ENCODE measurements at regions not wholly inside any gene's neighbourhood (a gene's known extent, or its start where the extent isn't known, plus 50 kb on each side); places are given as distances from the start of the nearest gene placed in this dataset.

- no peak overlapping the region for H3K4me3 ChIP-seq (replicated peaks; ENCODE audit: low read depth, low read length)
- no peaks in the 10 kb centered on the region for H3K27me3 ChIP-seq (replicated peaks; ENCODE audit: control insufficient read depth, insufficient read depth, low read length)
- no peaks in the 10 kb centered on the region for H3K36me3 ChIP-seq (ENCODE audit: control insufficient read depth, insufficient read depth, low read length)
- DNase-seq (ENCODE audit: extremely low read depth, insufficient read length) = no peak
- TF ChIP-seq CTCF (IDR thresholded peaks at IDR 0.05; ENCODE audit: insufficient read depth, low read length, poor library complexity, severe bottlenecking) = no peak
These were observed 92.4 kb upstream of the CEP85L start for GRCh38 chr6:118743746-118744145.

- Histone ChIP-seq H3K4me3 (replicated peaks; ENCODE audit: low read depth, low read length) (no peak overlapping the region), H3K36me3 (ENCODE audit: control insufficient read depth, insufficient read depth, low read length) (no peaks in the 10 kb centered on the region), H3K27me3 (replicated peaks; ENCODE audit: control insufficient read depth, insufficient read depth, low read length) (no peaks in the 10 kb centered on the region; the same call in 1 of the 2 replicates)
- TF ChIP-seq CTCF (IDR thresholded peaks at IDR 0.05; ENCODE audit: insufficient read depth, low read length, poor library complexity, severe bottlenecking) = no peak
- DNase-seq (ENCODE audit: extremely low read depth, insufficient read length) = no peak
These were observed 89.0 kb upstream of the CEP85L start for GRCh38 chr6:118740372-118740771.

- H3K4me3 ChIP-seq (replicated peaks; ENCODE audit: low read depth, low read length) = no peak overlapping the region
- no peak for TF ChIP-seq CTCF (IDR thresholded peaks at IDR 0.05; ENCODE audit: insufficient read depth, low read length, poor library complexity, severe bottlenecking)
- no peak for DNase-seq (ENCODE audit: extremely low read depth, insufficient read length)
- no peaks in the 10 kb centered on the region; the same call in 1 of the 2 replicates for H3K27me3 ChIP-seq (replicated peaks; ENCODE audit: control insufficient read depth, insufficient read depth, low read length)
- no peaks in the 10 kb centered on the region for H3K36me3 ChIP-seq (ENCODE audit: control insufficient read depth, insufficient read depth, low read length)
These were observed 88.4 kb upstream of the CEP85L start for GRCh38 chr6:118739696-118740353.

- no peak for DNase-seq (ENCODE audit: extremely low read depth, insufficient read length)
- Histone ChIP-seq H3K36me3 (ENCODE audit: control insufficient read depth, insufficient read depth, low read length) (no peaks in the 10 kb centered on the region), H3K27me3 (replicated peaks; ENCODE audit: control insufficient read depth, insufficient read depth, low read length) (no peaks in the 10 kb centered on the region; the same call in 1 of the 2 replicates), H3K4me3 (replicated peaks; ENCODE audit: low read depth, low read length) (no peak overlapping the region)
- TF ChIP-seq CTCF (IDR thresholded peaks at IDR 0.05; ENCODE audit: insufficient read depth, low read length, poor library complexity, severe bottlenecking) = no peak
These were observed 85.0 kb upstream of the CEP85L start for GRCh38 chr6:118736440-118736839.

GRCh38 chr6:118735320-118735719 lies 83.9 kb upstream of the CEP85L start:
- no peak overlapping the region for H3K4me3 ChIP-seq (replicated peaks; ENCODE audit: low read depth, low read length)
- DNase-seq (ENCODE audit: extremely low read depth, insufficient read length) = no peak
- peak; percentile 69 for TF ChIP-seq CTCF (IDR thresholded peaks at IDR 0.05; ENCODE audit: insufficient read depth, low read length, poor library complexity, severe bottlenecking)

GRCh38 chr6:118725944-118726343 lies 74.6 kb upstream of the CEP85L start:
- Histone ChIP-seq H3K27me3 (replicated peaks; ENCODE audit: control insufficient read depth, insufficient read depth, low read length) (no peaks in the 10 kb centered on the region), H3K36me3 (ENCODE audit: control insufficient read depth, insufficient read depth, low read length) (no peaks in the 10 kb centered on the region), H3K4me3 (replicated peaks; ENCODE audit: low read depth, low read length) (no peak overlapping the region)
- DNase-seq (ENCODE audit: extremely low read depth, insufficient read length) = no peak
- TF ChIP-seq CTCF (IDR thresholded peaks at IDR 0.05; ENCODE audit: insufficient read depth, low read length, poor library complexity, severe bottlenecking) = peak; percentile 19

More at GRCh38 chr6:118735320-118735719, 83.9 kb upstream of the CEP85L start:
- H3K36me3 ChIP-seq (ENCODE audit: control insufficient read depth, insufficient read depth, low read length) = no peaks in the 10 kb centered on the region
- no peaks in the 10 kb centered on the region; the same call in 1 of the 2 replicates for H3K27me3 ChIP-seq (replicated peaks; ENCODE audit: control insufficient read depth, insufficient read depth, low read length)

All from GM06990 (cell line).